ENCODE measurements at regions not wholly inside any gene's neighbourhood (a gene's known extent, or its start where the extent isn't known, plus 50 kb on each side); places are given as distances from the start of the nearest gene placed in this dataset.

GRCh38 chr4:25580633-25581467 lies 74.8 kb upstream of the SLC34A2 start:
- no peak for DNase-seq

- DNase-seq = no peak
Measured at GRCh38 chr4:25585901-25586523, 69.6 kb upstream of the SLC34A2 start.

GRCh38 chr4:25588206-25588605 lies 67.4 kb upstream of the SLC34A2 start:
- DNase-seq = no peak

GRCh38 chr4:25590171-25590570 lies 65.5 kb upstream of the SLC34A2 start:
- DNase-seq = no peak

- no peak for DNase-seq
Measured at GRCh38 chr4:25592736-25593135, 62.9 kb upstream of the SLC34A2 start.
